ENCODE measurements at regions not wholly inside any gene's neighbourhood (a gene's known extent, or its start where the extent isn't known, plus 50 kb on each side); places are given as distances from the start of the nearest gene placed in this dataset.

- TF ChIP-seq ESRRG (CRISPR knock-in tag; IDR thresholded peaks at IDR 0.05) (no peak), ARNTL (CRISPR knock-in tag; IDR thresholded peaks at IDR 0.05; ENCODE audit: borderline replicate concordance, low read depth) (no peak), TSHZ2 (CRISPR knock-in tag; IDR thresholded peaks at IDR 0.05) (no peak), TOX (CRISPR knock-in tag; IDR thresholded peaks at IDR 0.05; ENCODE audit: borderline replicate concordance) (no peak), TCF4 (CRISPR knock-in tag; IDR thresholded peaks at IDR 0.05; ENCODE audit: borderline replicate concordance) (no peak), GLIS3 (CRISPR knock-in tag; IDR thresholded peaks at IDR 0.05) (no peak), ZFP3 (CRISPR knock-in tag; IDR thresholded peaks at IDR 0.05) (no peak), SNAI2 (CRISPR knock-in tag; IDR thresholded peaks at IDR 0.05) (no peak)
Observed at GRCh38 chr4:138572007-138572406, 329.9 kb upstream of the SLC7A11 start.

Measured in SK-N-SH treated with all-trans-retinoic acid at 6 μM for 48 hours (cell line).